ENCODE measurements at regions not wholly inside any gene's neighbourhood (a gene's known extent, or its start where the extent isn't known, plus 50 kb on each side); places are given as distances from the start of the nearest gene placed in this dataset.
A peak's percentile ranks its signal among the peaks of the same experiment; 100 is the strongest.
"Not testable (repeated sequence)": the region's sequence is repeated elsewhere in the genome, so short reads cannot be mapped to it uniquely, and the experiment has no call there.

DNA sequence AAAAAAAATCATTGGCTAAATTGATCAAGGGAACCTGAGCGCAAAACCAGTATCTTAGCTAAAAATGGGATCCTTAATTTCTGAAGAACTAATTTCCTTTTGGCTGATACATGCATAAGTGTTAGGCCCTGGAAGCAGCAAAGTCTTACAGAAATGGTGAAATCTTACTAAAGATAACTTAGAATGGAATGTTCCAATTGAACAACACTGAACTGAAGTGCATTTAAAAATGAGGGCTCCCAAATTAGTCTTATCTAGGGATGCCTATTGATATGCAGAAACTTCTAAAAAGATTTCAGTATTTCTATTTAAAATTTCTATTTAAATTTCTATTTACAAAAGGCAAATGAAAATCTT, 120.7 kb upstream of the BANK1 start:
- no peak for DNase-seq

GRCh38 chr4:101669138-101669831, 121.2 kb upstream of the BANK1 start:
- DNase-seq, result no peak

DNA sequence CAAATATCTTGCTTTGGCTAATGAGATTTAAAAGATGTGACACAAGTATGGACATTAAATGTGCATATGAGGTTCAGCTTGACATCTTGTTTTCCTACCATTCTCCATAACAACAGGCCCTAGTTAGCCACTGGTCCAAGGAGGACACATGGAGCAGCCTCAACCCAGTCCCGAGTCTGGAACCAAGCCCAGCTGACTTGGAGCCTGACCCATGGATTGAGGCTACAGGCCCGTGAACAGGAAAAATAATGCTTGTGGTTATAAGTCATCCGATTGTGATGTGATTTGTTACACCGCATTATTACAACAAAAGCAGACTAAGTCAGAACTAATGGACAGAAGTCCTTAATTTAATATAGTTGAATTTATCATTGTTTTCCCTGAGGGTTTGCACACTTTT, 123.2 kb upstream of the BANK1 start:
- DNase-seq, result no peak

GRCh38 chr4:101660607-101661006, 129.9 kb upstream of the BANK1 start:
- DNase-seq, result no peak

DNA sequence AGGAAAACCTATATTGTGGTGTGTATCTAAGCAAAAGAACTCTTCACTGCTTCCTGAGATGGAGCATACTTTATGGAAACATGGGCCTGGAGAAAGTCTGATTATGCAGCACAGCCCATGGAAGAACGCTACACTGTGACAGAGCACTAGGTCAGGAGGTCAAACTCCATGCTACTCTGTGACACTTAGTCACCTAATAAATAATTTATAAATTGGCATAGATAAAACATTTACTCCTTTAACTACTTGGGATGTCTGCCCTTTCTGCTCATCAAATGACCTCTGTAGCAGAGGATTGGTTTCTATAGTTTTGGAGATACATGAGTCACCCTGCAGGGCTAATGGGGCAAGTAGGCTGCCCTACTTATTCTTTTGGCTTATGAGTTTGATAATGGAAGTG, 134.7 kb upstream of the BANK1 start:
- no peak for DNase-seq

- DNase-seq, result no peak
Measured at GRCh38 chr4:101655005-101655404, 135.5 kb upstream of the BANK1 start.

GRCh38 chr4:101651778-101652177, 138.8 kb upstream of the BANK1 start:
- DNase-seq, result no peak

DNA sequence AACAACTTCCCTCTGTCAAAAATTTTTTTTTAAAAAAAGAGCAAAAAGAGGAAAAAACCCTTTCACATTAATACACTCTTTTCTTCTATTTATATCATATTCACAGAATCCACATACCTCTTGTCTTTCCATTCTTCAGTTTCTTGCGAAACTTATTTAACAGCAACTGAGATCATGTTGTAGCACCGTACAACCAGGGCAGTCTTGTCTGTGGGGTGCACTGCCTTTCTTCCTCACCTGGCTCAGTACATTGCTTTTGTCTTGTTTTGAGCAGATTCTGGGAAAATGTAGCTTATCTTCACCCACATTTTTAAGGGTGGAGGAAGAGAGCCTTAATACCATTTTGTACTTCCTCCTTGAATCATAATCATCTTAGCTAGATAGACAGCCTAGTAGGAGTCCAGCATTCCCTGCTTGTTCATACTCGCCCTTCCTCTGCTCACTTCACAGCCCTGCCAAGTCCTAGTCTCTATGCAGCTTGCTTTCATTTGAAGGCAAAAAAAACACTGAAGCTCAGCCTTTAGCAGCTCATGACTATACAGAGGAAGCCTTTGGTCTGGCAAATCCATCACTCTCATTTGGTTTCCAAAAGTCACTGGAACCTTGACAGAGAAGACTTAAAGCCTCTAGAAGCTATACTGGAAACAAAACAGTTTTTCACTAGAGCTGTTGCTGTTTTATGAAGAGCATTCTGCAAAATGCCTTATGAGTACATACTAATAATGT, 140.6 kb upstream of the BANK1 start:
- DNase-seq, result no peak

DNA sequence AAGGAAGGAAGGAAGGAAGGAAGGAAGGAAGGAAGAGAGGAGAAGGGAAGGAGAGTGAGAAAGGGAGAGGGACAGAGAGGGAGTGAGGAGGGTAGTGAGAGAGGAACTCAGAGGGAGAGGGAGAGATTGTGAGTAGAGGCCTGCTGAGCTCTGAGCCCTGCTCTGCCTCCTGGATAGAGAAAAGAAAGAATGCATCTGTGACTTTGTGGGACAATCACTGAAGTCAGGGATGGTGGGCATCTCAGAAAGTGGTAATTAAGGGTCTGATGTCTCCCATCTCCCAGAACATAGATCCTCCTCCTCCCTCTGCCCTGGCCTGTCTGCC, 142.9 kb upstream of the BANK1 start:
- DNase-seq, result no peak

GRCh38 chr4:101644516-101644915, 146.0 kb upstream of the BANK1 start:
- DNase-seq, result no peak

DNA sequence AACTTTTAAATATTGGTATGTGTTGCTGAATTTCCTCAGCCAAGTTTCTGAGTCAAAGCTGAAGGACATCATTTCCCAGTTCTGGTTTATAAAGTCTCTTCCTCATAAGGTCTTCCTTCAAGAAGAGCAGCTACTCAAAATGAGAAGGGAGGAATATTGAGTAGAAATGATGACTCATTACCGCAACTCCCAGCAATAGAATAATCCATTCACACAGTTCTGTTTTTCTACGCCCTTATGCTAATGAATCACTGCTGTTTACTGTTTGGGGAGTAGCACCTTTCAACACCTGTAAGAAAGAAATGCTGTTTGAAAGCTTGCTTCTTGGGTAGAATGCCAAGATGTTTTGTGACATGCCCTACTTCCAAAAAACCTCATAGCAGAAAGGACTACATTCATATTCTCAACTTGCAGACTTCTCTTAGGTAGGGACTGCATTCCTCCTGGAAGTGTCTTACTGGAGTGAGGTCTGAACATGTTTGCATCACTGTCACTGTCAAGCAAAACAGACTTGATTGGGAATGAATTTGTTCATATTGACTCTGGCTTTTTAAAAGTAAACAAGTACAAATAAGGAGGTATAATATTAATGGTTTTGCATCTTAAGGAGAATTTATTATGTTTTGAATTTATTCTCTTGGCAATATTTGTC, 147.2 kb upstream of the BANK1 start:
- DNase-seq, result no peak

- DNase-seq, result not testable (repeated sequence)
Measured at GRCh38 chr4:101632766-101633165, 157.8 kb upstream of the BANK1 start.

DNA sequence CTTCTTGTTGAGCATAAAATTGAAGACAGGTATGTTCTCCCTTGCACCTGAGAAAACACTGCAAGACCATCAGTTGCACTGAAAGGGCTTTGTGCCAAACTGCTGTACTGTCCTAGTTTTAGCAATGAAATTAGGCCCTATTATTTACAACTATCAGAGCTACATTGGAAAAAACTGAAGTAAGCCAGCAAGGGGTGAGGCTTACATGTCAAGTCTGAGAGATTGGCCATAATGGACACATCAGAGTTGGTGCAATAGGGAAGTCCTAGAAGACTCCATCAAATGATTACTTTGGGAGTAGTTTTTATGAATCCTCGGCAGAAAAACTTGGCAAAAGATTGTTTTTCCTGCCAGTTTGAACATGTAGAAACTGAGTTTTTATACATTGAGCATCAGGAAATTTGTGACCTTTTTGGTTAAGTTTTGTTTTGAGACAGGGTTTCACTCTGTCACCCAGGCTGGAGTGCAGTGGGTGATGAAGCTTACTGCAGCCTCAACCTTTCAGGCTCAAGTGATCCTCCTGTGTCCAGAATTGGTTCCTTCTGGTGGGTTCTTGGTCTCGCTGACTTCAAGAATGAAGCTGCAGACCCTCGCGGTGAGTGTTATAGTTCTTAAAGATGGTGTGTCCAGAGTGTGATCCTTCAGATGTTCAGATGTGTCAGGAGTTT, 160.1 kb upstream of the BANK1 start:
- no peak for DNase-seq

GRCh38 chr4:101621120-101621519, 169.4 kb upstream of the BANK1 start:
- no peak for DNase-seq

GRCh38 chr4:101615652-101616051, 174.9 kb upstream of the BANK1 start:
- DNase-seq, result no peak

DNA sequence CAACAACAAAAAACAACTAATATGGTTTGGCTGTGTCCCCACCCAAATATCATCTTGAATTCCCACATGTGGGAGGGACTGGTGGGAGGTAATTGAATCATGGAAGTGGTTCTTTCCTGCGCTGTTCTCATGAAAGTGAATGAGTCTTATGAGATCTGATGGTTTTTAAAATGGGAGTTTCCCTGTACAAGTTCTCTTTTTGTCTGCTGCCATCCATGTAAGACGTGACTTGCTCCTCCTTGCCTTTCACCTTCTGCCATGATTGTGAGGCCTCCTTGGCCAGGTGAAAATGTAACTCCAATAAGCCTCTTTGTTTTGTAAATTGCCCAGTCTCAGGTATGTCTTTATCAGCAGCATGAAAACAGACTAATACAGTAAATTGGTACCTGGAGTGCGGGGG, 183.5 kb upstream of the BANK1 start:
- not testable (repeated sequence) for DNase-seq

DNA sequence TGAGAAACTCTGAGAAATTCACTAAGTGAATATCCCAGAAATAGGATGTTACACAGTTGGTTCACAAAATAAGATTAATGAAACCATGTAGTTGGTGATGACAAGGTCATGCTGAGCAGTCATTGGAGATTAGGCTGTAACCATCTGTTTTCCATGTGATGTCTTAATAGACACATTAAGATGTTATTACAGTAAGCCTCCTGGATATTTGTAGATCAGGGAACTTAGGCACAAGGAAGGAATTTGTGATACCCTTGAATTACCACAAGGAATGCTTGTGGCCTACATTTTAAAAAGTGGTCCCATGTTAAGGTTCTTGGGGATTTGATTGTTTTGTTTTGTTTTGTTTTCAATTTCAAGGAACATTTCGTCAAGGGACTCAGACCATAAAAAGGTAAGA, 185.6 kb upstream of the BANK1 start:
- DNase-seq, result no peak

DNA sequence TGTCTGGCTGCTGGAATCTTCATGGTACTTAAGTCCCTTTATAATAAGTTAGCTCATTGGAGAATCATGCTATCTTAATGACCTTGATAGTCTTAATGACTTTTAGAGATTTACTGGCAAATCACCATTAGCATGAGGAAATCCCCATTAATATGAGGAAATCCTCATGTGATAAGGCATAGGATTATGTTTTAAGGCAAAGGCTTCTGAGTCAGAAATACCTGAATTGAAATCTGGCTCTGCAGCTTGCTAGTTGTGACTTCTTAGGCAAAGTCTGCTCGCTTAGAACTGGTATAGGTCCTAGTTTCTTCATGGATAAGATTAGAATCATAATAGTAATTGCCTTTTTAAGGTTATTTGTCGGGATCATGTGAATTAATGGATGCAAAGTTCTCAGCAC, 190.2 kb upstream of the BANK1 start:
- no peak for DNase-seq

DNA sequence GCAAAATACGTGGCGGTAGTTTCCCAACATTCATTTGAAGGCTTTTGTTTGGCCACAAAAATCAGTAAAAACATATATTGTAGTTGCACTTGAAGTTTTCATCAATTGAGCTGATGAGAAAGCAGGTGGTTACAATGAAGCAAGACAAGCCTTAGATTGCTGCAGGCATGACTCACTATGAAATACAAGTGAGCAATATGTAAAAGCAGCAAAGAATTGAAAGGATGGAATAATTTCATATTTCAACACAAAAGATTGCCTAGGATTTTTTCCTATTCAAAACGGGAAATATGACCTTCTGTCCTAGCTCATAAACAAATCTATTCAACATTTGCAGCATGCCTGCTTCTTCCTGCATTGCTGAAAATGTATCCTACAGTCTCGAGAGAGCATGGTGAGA, 190.9 kb upstream of the BANK1 start:
- DNase-seq, result no peak

- DNase-seq, result peak; percentile 13 to 17
Measured at GRCh38 chr4:101596781-101597552, 193.6 kb upstream of the BANK1 start.

- no peak for DNase-seq
Measured at GRCh38 chr4:101594588-101594987, 195.9 kb upstream of the BANK1 start.

GRCh38 chr4:101593666-101594065, 196.9 kb upstream of the BANK1 start:
- DNase-seq, result no peak

GRCh38 chr4:101584306-101584705, 206.2 kb upstream of the BANK1 start:
- DNase-seq, result no peak

All from activated CD4-positive, alpha-beta T cell treated with anti-CD3 and anti-CD28 coated beads, Interleukin-2, amount 50 U/mL, for 48 hours (primary cell).